GM19397 (cell line): ENCODE measurements at regions not wholly inside any gene's neighbourhood (a gene's known extent, or its start where the extent isn't known, plus 50 kb on each side); places are given as distances from the start of the nearest gene placed in this dataset.
"Not testable (repeated sequence)": the region's sequence is repeated elsewhere in the genome, so short reads cannot be mapped to it uniquely, and the experiment has no call there.

ENCODE experiments used
- ATAC-seq: cut with Tn5 transposase; IDR thresholded peaks from one replicate; pipeline ENCODE4 v1.9.1; 2021; ENCODE audit warnings: mild to moderate bottlenecking, moderate library complexity; ENCODE audit not compliant: unreplicated experiment

DNA sequence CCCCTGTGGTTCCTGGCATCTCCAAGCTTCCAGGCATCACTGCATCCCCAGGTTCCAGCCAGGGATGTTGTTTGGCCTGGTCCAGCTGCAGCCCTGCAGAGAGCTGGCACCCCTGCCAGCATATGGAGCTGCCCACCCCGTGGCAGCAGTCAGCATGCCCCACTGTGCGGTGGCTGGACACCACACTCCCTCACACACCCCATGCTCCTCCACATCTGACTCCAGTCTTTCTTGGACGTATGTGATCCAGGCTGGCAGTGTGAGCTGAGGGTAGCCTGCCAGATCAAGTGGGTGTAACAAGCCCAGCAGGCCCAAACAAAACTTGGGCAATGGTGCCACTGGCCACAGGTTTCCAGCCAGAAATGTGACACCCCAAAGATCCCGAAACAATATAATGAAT, 620.4 kb downstream of the RWDD3 start:
- ATAC-seq, result no peak

DNA sequence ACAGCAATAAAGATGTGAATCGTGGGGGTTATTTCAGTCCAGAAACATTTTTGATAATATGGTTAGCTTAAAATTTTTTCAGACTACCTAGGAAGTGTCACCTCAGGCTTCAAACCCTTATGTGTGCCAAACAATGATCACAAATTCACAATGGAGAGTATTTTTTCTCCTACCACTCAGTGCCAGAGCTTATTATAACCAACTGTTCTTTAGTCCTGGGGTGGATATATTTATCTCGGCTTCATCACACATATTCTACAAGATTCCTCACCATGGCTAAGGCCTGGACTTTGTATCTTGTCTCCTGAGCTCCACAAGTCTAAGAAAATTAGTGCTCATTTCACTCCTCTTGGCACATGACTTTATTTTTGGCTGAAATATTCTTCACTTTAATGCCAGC, 629.1 kb downstream of the RWDD3 start:
- no peak for ATAC-seq

DNA sequence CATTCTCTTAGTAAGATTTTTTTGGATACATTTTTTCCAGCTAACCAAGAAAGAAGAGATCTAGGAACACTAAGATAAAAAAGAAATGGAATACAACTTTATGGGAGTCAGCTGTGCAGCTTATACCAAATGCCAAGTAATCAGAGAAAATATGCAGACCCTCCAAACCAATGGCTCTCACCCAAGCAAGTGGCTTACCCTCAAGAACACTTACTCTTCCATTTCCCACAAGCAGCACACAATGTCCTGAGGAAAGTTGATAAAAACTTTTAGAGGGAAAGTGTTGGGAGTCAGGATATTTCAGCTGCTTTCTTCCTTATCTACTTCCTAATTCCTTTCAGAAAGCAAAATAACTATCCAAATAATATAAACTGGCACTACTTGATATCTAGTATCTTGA, 631.8 kb downstream of the RWDD3 start:
- ATAC-seq, result no peak

DNA sequence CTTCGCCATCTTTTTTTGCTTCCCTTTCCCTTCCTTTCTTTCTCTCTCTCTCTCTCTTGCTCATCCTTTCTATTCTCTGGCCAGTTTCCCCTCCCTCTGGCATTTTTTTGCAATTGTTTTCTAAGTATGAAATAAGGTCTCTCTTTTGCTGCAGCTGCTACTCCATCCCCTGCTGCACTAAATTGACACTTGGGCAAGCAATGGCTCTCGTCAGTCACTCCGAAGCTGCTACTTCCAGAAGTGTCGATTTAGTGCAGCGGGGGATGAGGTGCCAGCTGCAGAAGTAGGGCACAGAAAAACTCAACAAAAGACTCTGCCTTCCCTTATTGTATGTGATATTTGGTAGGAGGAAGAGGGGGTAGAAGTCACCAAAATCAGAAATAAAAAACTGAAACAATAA, 642.3 kb downstream of the RWDD3 start:
- ATAC-seq, result no peak

DNA sequence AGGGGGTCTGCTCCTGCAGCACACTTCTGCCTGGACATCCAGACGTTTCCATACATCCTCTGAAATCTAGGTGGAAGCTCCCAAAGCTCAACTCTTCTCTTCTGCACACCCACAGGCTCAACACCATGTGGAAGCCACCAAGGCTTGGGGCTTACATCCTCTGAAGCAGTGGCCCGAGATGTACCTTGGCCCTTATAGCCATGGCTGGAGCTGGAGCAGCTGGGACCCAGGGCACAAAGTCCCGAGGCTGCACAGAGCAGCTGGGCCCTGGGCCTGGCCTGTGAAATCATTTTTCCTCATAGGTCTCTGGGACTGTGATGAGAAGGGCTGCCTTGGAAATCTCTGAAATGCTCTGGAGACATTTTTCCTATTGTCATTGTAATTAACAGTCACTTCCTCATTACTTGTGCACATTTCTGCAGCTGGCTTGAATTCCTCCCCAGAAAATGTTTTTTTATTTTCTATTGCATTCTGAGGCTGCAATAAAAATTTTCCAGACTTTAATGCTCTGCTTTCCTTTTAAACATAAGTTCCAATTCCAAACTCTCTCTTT, 645.6 kb downstream of the RWDD3 start:
- ATAC-seq, result no peak

DNA sequence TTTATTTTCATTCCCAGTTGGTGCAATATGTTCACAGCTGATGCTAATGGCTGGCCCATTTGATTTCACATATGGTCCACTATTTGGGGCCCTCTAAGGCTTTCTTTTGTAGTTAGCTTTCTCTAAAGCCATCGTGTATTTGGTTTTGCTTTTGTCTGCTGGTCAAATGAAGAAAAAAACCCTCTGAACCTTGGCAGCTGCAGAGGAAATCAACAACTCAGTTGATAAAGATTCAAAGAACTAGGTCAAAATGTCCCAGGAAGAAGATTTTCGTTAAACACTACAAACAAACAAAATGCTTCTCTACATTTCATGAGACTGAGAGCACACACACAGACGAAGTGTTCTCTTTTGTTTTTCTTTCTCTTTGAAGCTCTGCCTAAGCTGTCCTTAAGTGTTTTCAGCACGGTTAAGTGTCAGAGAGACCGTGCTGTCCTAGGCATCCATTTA, 655.0 kb downstream of the RWDD3 start:
- no peak for ATAC-seq

DNA sequence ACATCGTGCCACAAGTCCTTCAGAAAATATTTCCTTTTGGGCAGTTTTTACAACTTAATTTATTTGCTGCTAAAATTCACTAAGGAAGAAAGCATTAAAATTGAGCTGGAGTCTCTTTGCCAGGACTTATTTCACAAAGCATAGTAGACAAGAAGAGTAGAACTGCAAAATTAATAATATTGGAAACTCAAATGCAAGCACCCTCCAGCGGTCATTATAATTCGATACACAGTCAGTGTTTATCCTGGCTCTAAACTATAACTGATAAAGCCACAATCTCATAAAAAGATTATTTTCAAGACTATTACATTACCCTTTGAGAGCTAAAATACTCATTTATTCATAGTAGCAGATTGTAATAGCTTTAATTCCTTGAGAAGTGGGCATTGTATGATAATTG, 655.4 kb downstream of the RWDD3 start:
- no peak for ATAC-seq

DNA sequence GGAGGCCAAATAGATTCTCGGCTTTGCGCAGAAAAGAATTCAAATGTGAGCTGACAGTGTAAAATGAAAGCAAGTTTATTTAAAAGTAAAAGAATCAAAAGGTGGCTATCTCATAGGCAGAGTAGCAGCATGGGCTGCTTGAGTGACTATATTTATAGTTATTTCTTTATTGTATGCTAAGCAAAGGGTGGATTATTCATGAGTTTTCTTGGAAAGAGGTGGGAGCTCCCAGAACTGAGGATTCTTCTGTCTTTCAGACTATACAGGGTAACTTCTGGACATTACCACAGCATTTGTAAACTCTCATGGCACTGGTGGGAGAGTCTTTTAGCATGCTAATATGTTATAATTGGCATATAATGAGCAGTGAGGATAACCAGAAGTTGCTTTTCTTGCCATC, 659.9 kb downstream of the RWDD3 start:
- no peak for ATAC-seq

DNA sequence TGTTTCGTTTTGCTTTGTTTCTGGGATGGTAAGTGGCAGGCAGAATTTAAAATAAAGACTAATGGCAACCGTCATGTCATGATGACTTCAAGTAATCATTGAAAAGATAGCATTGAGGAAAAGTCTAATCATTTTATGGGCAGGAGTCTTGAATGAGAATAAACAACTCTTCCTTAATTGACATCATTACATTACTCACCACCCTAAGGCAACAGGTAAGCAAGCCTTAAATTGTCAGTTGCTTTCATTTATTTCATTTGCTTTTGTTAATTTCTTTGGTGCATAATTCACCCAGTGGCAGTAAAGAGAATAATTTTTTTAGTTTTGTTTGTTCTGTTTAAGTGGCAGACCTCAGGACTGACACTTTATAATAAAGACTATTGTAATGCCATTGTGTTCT, 669.0 kb downstream of the RWDD3 start:
- no peak for ATAC-seq

DNA sequence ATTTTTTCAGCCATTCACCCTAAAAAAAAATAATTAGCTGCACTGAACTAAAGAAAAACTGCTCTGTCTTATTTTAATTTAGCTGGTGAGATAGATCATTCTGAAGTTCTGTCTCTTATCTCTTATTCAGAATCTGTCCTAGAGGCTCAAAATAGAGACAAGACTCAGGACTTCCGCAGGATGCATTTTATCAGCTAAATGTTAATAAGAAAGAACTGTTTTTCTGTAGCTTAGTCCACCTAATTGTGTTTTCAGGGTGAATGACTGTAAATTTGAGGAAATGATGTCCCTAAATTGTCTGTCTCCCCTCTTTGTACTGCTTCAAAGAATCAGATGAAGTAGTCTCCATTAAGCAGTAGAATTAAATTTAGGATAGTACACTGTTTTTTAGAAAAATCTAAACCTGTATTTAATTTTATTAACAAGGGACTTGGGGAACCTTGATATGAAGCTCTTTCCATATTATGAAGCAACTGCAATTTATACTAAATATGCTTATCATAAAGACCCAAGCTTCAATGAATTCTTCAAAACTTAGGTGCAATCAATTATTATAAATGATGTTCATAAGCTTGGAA, 671.9 kb downstream of the RWDD3 start:
- ATAC-seq, result no peak

DNA sequence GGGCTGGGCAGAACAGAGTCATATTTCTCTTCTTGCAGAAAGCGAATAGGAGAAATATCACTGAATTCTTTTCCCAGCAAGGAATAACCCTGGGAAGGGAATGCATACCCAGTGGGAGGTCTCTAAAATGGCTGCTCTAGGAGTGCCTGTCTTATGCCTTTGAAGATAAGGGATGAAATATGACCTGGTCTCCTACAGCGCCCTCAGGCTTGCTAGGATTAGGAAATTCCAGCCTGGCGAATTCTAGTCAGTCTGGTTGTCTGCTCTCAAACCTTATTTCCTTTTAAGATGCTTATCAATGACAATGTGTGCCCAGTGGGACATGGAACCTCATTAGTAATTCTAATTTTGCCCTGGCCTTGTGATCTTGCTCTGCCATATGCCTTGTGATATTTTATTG, 677.7 kb downstream of the RWDD3 start:
- ATAC-seq, result not testable (repeated sequence)

DNA sequence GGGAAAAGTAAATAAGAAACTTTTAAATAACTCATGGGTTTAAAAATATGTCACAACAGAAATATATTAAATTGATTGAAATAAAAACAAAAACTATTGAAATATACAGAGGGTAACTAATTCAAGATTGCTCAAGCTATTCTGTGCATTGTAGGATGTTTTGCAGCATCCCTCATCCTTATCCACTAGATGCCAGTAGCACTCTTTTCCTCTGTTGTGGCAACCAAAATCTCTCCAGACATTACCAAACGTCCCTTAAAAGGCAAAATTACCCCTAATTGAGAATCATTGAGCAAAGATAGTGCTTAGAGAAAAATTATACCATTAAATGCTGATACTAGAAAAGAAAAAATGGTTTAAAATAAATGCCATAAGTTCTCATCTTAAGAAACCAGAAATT, 682.6 kb downstream of the RWDD3 start:
- ATAC-seq, result no peak

DNA sequence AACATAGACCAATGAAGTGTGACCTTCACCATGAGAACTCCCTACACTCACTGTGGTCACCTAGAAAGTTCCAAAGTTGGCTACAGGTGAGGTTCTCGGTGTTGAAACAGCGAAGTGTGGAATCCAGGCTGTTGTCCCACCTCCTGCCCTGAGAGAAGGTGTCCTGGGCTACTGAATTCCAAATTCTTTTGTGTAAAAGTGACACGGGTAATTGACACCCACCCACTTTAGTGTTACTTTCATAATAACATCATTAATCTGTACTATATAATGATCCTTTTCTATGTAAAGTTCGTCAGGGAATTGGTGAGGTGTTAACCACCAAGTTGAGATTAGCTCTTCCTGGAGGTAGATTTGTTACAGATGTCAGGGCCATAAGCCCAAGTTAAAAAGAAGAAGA, 690.7 kb downstream of the RWDD3 start:
- ATAC-seq, result no peak

DNA sequence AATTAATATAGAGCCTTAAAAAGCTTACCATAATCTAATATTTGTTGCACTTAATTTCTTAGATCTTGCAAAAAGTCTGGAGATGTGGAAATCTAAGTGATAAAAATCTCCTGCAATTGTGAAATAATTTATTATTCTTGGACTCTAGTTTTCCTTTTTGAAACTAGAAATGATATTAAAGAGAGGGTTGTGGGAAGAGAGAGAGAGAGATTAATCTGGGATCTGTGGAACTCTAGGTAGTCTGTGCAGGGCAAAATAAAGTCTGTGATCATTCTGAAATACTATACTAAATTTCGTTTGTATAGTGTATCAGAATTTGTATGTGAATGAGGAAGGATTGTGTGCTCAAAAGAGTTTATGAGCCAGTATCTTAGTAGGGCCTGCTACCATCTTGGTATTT, 692.3 kb downstream of the RWDD3 start:
- no peak for ATAC-seq

DNA sequence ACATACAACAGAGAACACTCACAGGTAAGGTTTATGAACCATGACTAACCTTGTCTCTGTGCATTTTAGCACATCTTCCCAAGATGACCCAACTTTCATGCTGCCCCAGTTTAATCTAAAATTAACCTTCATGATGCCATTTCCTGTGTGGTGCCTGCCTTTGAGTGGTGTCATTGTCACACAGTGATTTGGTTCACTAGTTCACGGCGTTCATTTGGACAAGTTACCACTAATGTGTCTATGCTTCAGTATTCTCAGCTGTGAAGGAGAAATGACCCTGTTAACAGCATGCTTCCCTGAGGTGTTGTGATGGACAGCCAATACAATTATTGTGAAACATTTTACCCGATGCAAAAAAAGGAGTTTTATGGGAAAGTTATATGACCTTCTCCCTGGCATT, 693.1 kb downstream of the RWDD3 start:
- no peak for ATAC-seq

DNA sequence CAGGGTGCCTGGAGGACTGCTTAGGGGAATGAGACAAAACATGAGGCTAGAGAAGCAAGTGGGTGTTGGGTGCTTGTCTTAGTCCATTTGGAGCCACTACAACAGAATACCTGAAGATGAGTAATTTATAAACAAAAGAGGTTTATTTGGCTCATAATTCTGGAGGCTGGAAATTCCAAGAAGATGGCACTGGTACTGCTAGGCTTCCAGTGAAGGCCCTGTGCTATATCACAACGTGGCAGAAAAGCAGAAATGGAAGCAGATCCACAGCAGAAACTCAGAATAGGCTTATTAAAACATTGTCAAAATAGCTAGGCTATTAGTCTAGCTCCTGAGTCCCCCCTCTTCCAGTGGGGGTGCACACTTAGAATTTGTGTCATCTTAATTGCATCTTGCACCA, 701.7 kb downstream of the RWDD3 start:
- no peak for ATAC-seq

DNA sequence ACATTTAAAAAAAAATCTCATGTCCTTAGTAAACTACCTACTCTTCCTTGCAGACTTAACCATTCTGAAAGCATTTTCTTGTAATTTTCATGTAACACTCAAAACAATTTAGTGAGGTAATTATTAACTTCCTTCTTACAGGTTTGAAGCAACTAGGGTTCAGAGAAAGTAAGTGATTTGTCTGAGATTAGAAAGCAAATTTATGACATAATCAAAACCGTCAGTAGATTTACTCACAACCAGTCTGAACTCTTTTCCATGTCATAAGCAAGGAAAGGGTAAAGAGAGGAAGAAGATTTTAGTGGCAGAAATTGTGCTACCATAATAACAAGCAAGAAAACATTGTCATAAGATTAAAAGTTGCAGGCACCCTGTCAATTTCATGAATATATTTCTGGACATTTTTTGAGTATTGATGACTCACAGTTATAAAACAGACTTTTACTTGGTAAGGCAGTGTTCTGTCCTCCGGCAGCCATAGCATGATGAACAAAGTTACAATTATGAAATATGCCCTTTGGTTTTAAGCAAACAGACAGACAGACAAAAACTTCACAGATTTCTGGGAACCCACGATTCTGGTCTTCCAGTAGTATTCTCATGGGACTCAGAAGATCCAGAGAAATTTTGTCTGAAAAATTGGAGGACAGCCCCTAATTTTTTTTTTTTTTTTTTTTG, 707.2 kb downstream of the RWDD3 start:
- no peak for ATAC-seq

DNA sequence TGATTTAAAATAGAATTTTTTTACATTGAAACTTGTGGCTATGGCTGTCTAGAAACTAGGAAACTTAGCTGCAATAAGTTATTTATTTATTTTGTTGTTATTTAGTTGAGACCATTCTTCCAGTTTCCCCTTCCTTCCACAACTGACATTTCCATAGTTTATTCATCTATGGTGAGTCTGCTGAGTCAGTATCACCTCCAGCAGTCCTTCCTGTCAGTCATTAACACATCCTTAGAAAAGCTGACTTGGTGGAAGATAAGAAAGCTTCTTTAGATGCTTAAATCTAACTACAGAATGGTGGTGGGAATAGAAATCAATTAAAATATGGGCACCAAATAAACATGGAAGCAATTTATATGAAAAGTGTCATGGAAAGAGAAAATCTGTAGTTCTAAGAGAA, 714.0 kb downstream of the RWDD3 start:
- ATAC-seq, result no peak

DNA sequence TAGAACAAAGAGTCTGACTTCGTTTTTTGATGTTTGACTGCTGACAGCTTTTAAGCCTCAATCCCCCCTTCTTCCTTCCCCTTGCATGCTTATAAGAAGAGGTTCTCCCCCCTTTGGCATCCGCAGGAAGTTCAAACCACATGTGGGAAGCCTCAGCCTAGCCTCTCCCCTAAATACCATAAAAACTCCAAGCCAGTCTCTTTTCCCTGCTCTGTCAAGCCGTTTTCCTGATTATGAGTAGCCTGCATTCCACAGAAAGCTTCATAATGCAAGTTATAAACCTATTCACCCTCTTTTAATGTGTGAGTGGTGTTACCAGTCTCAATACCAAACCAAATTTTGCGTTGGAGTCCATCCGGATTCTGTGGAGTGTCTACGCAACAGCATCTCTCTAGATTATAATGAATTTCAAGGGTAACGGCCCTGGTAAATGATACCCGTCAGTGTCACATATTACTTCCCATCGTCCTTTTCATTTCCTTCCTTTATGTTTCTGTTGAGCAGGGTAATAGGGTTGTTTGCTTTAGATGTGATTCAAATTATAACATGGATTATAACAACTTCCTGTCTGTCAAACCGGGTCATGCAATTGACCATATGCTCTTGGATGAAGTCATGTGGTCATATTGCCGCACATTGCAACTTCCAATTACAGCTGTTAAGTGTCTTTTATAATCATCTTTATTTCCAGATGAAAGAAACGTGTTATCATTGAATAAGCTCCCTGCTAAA, 717.5 kb downstream of the RWDD3 start:
- ATAC-seq, result no peak

DNA sequence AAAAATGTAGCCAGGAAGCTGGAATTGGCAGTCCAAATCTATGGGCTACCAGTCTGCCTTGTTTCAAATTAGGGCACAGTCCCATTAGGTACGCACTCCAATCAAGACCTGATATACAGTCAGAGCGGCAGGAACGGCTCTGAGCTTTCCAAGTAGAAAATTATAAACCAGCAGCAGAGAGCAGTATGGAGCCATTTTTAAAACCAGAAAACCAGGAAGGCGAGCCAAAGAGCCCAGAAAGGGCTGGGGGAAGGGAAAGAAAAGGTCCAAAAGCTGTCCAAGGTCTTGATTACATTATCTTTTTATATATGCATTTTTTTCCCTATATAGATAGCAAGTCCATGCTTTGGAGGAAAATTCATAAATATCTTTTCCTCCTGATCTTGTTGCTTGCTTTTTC, 719.0 kb downstream of the RWDD3 start:
- no peak for ATAC-seq

DNA sequence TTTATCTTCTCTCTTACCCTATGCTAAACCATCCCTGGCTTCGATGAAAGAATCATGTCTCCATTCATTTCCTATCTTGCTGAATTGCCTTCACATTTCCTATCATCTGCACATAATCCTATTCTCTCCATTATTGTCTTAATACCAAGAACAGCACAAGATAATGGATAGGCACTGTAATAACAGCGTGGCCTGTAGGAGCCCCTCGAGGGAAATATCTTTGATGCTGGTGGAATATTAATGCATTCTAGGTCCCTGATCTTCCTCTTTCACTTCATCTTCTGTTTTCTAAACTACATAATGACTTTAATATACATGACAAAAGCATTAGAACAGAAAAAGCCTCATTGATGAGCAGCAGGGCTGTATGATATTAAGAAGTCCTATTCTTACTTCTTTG, 720.6 kb downstream of the RWDD3 start:
- ATAC-seq, result no peak

DNA sequence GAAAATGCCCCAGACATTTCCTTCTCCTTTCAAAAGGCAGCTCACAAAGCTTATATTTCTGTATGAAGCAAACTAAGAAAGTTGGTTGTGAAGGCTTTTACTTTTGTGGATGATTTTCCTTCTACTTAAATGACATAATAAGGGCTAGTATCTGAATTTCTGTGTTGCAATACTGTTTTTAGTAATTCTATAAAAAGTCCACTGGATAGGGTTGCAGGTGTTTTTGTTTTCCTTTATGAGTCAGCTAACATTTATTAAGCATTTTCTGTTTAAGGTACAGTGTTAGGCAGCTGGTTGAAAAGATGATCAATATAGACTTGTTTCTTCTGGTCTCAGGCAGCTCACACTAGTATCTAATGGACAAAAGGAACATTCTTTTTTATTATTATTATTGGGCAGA, 722.2 kb downstream of the RWDD3 start:
- ATAC-seq, result no peak
